ENCODE measurements at regions not wholly inside any gene's neighbourhood (a gene's known extent, or its start where the extent isn't known, plus 50 kb on each side); places are given as distances from the start of the nearest gene placed in this dataset.
"Not testable (repeated sequence)": the region's sequence is repeated elsewhere in the genome, so short reads cannot be mapped to it uniquely, and the experiment has no call there.

DNA sequence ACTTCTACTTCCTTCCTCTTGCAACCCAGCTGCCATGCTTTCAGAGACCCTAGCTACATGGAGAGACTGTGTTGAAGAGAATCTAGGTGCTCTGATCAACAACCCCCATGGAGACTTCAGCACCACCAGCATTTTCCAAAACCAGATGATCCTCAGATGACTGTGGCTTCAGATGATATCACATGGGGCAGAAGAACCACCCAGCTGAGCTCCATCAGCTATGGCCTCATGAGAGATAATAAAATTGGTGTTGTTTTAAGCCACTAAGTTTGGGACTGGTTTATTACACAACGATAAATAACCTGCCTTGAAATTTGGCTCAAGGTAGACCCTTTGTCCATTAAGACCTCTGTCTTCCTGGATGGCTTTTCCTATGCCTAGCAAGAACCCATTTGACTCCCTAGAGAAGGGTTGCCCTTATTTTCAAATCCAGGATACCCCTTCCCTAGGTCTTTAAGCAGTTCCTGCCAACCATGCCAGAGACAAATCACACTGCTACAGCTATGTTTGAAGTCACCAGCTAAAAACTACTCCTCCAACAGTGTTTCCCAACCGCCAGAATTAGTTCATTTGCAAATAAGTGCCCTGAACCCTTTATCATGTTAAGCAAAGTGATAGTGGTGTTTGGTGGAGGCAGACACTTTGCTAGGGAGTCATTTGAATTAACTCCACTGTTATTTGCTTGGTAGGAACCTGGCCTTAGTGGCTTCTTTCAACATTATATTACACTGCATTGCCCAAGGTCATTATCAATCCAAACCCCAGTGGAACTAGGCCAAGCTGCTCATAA lies 136.9 kb upstream of the PALS2 start:
- no peak for DNase-seq

DNA sequence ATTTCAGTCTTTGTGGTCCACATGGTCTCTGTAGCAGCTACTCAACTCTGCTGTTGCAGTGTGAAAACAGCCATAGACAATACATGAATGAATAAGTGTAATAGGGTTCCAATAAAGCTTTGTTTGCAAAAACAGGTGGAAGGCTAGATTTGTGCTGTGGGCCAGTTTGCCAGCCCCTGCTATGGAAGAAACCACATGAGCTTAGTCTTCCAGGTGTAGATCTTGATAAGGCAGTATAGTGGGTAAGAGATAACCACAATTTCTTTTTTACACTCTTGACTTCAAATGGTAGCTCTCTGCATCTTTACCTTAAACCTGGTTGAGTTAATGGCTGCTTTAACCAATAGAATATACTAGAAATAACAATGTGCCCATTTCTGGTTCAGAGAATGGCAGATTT lies 135.0 kb upstream of the PALS2 start:
- no peak for DNase-seq

GRCh38 chr7:24439104-24439503 lies 134.1 kb upstream of the PALS2 start:
- DNase-seq, result peak; percentile 6

DNA sequence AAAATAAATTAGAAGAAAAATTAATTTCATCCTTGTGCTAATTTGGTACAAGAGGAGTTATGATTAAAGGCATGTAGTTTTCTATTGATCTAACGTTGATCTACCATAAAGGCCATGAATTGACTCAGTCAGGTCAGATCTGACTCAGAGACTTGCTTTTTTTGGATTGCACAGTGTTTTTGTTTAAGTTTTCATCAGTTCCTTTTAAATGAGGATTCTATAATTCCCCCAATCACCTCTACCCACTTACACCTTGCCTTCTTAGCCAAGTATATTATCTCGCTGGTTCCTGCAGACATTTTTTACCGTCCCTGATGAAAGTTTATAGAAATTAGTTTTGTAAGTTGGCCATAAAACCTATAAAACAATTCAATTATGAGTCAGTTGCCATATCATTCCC lies 132.4 kb upstream of the PALS2 start:
- no peak for DNase-seq

DNA sequence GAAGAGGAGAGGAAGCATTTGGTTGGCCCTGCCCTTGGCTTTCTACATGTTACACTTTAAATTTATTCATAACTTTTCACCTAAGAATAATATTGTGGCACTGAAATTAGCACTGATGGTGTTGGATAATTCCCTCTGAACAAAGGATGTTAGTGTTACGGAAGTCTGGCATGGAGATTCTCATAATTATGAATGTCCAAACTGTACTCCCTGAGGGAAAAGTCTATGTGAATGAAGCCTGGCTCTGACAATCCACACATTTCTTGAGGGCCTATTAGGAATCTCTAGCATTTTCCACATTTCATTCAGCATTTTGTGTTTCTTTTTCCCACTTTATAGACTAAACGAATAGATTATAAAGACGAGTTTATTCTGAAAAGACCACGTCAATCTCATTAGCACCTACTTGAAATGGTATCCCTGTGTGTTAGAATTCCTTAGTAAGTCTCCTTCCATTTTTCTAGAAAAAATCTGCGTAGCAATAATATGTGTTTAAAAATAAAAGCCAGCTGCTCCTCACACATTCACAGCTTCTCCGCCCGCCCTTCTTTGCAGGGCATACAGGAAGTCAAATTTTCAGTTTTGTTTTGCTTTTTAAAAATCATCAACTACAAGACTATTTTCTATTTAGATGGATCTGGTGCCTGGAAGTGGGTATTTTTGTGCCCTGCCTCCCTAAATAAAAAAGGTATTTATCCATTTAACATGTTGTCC lies 131.8 kb upstream of the PALS2 start:
- DNase-seq, result no peak

DNA sequence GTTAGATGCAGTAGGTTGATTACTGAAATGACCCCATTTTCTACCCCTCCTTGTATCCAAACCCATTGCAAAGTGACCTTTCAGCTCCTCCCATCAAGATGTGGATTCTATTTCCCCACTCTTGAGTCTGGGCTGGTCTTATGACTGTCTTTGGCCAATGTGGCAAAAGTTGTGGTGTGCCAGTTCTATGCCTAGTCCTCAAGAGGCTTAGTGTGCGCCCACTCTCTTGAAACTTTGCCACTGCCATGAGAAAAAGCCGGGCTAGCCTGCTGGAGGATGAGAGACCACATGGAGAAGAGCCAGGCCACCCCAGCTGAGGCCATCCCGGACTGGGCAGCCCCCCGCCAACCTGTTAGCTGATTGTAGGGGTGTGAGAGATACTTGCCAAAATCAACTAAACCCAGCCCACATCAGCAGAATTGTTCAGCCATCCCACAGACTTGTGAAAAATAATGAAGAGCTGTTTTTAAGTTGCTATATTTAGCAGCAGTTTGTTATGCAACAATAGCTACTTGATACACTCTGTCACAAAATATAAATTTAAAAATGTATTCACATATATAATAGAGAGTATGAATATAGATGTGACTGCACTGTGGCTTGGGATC lies 131.0 kb upstream of the PALS2 start:
- DNase-seq, result peak; percentile 39

DNA sequence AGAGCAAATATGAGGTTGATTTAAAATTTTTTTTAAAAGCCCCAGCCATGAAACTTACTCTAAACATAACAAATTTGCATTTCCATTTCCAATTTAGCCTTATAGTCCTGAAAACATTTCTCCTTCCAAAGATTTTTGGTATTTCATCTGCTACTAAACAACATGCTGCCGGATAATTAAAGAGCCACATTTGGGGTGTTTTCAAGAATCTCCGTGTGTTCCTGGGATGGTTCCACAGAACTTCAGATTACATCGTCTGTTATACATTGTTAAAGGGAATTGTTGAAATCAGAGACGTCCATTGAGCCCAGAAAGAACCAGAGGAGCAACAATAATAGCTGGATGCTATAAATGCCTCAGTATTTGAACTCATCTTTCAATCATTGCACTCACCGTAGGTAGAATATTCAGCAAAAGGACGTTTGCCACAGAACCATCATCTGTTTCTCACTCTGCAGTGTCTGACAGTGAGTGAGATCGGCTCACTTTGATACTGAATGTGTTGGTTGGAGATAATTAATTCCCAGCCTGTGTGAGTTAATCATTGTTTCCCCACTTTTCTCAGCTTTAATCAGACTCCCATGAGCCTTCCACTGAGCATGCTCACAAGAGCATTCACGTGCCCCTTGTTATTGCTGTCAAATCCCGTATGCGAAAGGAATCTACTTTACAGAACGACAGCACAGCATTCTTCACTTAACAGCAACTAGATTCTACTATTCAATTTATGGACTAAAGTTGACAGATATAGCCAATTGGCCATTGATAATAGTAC lies 128.4 kb upstream of the PALS2 start:
- DNase-seq, result no peak

DNA sequence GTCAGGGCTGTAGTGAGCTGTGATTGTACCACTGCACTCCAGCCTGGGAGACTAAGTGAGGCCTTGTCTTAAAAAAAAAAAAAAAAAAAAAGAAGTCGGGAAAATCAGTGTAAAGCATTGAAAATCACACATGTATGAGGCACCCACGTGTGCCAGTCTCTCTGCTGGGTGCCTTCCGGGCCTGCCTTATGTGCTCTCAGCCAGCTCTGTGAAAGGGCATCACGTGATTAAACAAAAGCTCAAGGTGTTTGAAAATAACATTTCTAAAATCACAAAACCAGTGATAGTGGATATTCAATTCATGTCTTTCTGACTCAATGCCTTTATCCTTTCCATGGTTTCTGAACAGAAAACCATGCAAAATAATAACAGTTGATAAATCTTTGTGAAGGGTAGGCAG lies 125.2 kb upstream of the PALS2 start:
- DNase-seq, result no peak

DNA sequence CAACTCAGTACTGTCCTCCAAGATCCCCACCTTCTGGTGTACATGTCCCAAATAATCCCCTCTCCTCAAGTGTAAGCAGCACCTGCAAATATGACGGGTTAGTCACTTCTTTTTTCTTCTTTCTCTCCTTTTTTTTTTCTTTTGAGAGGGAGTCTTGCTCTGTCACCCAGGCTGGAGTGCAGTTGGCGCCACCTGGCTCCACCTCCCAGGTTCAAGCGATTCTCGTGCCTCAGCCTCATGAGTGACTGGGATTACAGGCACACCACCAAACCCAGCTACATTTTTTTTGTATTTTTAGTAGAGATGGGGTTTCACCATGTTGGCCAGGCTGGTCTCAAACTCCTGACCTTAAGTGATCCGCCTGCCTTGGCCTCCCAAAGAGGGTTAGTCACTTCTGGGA lies 123.8 kb upstream of the PALS2 start:
- DNase-seq, result not testable (repeated sequence)

DNA sequence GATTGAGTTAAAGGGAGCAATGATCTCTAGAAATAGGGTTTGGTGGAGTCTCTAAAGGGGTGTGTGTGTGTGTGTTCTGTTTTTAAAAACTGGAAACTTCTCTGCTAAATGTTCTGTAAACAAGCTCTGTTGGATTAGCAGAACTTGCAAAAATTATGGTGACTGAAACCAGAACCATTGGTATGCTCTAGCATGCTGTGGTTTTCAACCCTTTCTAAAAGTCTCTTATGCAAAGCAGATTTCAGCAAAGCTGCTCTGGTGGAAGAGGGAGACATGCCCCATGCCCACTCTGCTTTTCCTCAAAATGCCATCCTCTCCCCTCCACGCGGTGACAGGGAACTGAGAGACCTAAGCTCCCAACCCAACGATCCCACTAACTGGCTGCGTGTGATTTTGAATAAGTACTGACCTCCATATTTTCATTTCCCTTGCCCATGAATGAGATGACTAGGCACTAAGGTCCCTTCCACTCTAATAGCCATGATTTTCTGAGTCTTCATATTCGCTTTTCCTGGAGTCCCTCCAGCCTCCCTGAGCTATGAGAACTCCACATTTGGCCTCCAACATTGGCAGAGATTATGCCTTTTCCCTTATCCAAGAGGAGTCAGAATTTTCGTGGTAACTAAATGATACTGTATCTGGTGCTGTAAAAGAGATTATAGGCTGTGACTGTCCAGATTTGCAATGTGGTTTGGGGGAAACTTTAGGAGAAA lies 117.3 kb upstream of the PALS2 start:
- DNase-seq, result no peak

DNA sequence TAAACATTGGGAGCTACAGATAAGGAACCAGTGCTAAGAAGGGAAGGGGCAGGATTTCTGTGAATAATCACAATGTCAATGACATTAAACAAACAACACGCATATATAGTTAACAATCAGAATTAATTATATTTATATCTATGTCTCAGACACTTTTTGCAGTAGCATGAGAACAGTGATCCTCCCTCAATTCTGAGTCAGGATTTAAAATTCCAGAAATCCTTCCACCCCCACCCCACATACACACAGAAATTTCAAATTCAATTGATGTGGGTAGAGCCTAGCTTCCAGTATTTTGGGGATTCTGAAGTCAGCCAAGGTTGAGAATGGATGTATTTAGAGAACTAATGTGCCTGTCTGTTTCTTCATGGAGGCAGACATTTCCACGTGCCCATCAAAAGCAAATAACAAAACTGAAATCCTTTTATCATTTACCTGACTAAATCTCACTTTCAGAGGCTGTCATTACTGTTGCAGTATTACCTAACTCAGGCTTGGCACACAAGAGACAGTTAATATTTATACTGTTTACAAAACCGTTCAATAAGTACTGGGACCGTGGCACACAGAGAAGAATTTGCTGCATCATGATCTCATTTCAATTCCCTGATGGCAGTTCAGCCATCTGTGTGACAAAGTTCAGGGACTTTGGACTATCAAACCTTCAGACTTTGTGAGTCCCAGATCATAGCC lies 116.6 kb upstream of the PALS2 start:
- DNase-seq, result no peak

DNA sequence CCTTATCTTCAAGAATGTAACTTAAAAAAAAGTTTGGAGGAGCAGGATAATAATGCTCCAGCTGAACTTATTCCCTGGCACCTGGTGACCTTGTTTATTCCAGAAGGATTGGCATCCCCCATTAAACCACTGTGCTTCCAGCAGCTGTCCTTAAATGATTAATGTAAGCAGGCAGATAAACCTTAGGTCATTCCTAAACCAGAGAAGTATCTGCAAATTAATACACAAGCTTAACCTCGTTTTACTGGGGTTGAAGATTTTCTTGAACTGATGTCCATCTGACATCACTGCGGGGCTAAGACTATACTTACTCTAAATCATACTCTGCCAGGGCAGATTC lies 116.1 kb upstream of the PALS2 start:
- DNase-seq, result no peak

- DNase-seq, result no peak
These were observed 111.1 kb upstream of the PALS2 start for GRCh38 chr7:24462117-24462516.

GRCh38 chr7:24462984-24463383 lies 110.3 kb upstream of the PALS2 start:
- no peak for DNase-seq

GRCh38 chr7:24463474-24463873 lies 109.8 kb upstream of the PALS2 start:
- DNase-seq, result no peak

GRCh38 chr7:24464861-24465260 lies 108.4 kb upstream of the PALS2 start:
- DNase-seq, result no peak

DNA sequence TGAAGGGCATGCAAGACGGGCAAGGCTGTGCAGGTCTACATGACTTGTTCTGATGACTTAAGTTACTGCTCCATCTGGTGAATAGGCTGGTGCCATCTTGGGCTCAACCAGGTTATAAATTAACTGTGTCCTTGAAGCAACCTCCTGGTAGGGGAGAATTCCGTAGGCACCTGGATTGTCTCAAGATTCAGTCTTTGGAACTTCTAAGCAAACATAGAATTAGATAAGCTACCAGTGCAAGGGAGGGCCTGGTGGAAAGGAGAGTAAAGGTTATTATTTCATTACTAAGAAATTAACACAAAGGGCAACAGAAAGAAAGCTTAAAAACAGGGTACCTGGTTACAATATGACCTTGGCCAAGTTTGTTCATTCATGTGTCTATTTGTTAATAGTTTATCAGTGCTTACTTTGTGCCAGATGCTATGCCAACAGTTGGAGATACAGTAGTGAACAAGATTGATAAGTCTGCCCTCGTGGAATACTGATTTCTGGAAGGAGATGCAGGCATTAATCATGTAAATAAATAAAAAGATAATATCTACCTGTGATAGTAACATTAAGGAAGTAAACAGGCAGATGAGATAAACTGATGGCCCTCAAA lies 107.0 kb upstream of the PALS2 start:
- no peak for DNase-seq

GRCh38 chr7:24469118-24469517 lies 104.1 kb upstream of the PALS2 start:
- DNase-seq, result no peak

DNA sequence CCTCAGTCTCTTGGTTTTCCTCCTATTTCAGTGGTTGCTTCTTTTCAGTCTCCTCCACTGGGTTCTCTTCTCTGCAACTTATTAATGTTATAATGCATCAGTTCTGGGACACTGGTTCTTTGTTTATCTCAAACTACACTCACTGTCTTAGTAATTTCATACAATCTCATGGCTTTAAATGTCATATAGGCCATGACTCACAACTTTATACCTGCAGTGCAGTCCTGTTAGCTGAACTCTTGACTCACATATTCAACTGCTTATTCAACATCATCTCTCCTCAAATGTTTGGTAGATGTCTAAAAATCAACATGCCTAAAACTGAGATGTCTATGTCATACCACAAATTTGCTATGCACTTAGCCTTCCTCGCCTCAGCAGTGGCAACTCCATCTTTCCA lies 101.2 kb upstream of the PALS2 start:
- DNase-seq, result no peak

DNA sequence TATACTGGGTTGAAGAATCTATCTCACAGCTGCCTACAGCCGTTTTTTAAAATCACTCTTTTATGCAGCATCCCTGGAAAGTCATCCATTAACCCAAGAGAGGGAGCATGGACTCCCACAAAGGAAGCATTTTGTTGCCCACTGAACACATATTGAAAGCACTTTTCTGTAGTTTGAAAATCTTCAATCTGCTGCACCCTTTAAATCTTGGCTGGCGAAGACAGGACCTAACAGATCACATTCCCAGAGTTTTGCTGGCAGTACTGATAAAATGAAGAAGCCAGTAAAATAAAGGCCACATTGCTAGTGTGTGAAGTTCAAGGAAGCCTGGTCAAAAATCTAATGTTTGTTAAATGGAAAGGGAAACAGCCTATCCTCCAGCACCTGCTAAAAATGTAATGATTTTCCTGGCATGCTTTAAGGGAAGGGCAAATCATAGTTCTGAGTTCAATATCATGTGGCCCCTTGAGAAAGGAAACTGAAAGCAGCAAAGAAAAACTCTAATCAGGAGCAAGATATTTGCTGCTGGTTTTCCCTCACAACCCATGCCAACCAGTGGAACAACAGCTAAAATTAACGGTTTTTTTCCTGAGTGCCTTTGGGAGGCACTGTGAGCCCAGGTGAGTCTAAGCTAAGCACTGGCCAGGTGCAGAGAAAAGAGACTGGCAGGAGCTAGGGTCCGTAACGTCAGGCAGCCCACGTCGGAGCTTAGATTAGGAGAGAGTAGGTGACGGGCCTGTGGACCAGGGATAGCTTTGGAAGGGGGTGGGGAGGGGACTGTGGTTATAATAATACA lies 97.9 kb upstream of the PALS2 start:
- DNase-seq, result no peak

DNA sequence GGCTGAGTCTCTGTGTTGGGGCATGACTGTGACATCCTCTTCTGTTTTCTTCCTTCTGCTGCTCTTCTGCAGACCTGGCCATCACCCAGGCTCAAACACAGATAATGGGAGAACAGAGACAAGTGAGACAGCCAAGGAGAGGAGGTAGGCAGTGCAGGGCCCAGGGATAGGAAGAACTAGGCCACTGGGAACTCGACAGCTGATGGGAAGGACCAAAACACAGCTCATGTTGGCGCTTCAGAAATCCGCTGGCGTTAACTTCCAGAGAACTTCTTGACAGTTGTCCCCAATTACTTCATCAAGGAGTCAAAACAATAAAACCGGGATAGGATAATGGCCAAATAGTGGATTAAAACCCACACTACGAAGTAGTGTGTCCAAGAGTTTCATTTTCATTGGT lies 97.0 kb upstream of the PALS2 start:
- DNase-seq, result no peak

All from MV-4-11 (cell line).